Stomach smooth muscle (tissue), 2 donors: ENCODE measurements at regions not wholly inside any gene's neighbourhood (a gene's known extent, or its start where the extent isn't known, plus 50 kb on each side); places are given as distances from the start of the nearest gene placed in this dataset.

Source experiments
- H3K27ac ChIP-seq: one replicate; pipeline ENCODE4 v1.7.0; 2013; ENCODE audit warnings: mild to moderate bottlenecking, low read length, inconsistent platforms
- H3K27me3 ChIP-seq, 2 donors: one replicate each; pipeline ENCODE4 v1.7.0; 2013; ENCODE audit warnings: low read length in 2 of 2; ENCODE audit not compliant: insufficient read depth in 2 of 2, control insufficient read depth in 1 of 2
- H3K36me3 ChIP-seq, 2 donors: one replicate each; pipeline ENCODE4 v1.7.0; 2013; ENCODE audit warnings: low read length in 2 of 2; ENCODE audit not compliant: control insufficient read depth in 2 of 2, insufficient read depth in 2 of 2
- H3K4me1 ChIP-seq: one replicate; pipeline ENCODE4 v1.7.0; 2013; ENCODE audit warnings: low read length; ENCODE audit not compliant: control insufficient read depth, insufficient read depth
- H3K4me3 ChIP-seq, 2 donors: one replicate each; pipeline ENCODE4 v1.7.0; 2013; ENCODE audit warnings: low read length in 2 of 2
- H3K9ac ChIP-seq, 2 donors: one replicate each; pipeline ENCODE4 v1.7.0; 2013; ENCODE audit warnings: low read length in 2 of 2, mild to moderate bottlenecking in 1 of 2
- H3K9me3 ChIP-seq, 2 donors: one replicate each; pipeline ENCODE4 v1.7.0; 2013; ENCODE audit warnings: low read length in 2 of 2; ENCODE audit not compliant: control insufficient read depth in 2 of 2
- donor health status: healthy.
- donor health status: Pancreatic carcinoma.

GRCh38 chr2:200039724-200040650 lies 84.6 kb downstream of the MAIP1 start:
- Histone ChIP-seq H3K9ac (no peak overlapping the region), H3K4me3 (no peak overlapping the region), H3K9me3 (no peaks in the 10 kb centered on the region), H3K4me1 (no peaks in the 10 kb centered on the region), H3K36me3 (no peaks in the 10 kb centered on the region), H3K27me3 (no peaks in the 10 kb centered on the region), H3K27ac (no peak overlapping the region)

- H3K9ac ChIP-seq = no peak overlapping the region
- no peaks in the 10 kb centered on the region for H3K36me3 ChIP-seq
- H3K27ac ChIP-seq = no peak overlapping the region
- no peaks in the 10 kb centered on the region for H3K27me3 ChIP-seq
- H3K4me3 ChIP-seq = no peak overlapping the region
- H3K4me1 ChIP-seq = no peaks in the 10 kb centered on the region
- no peaks in the 10 kb centered on the region for H3K9me3 ChIP-seq
Observed at GRCh38 chr2:200040831-200041230, 85.4 kb downstream of the MAIP1 start.

- H3K9ac ChIP-seq = no peak overlapping the region
- no peaks in the 10 kb centered on the region for H3K36me3 ChIP-seq
- no peaks in the 10 kb centered on the region for H3K27me3 ChIP-seq
- H3K4me3 ChIP-seq = no peak overlapping the region
- no peak overlapping the region for H3K27ac ChIP-seq
- no peaks in the 10 kb centered on the region for H3K9me3 ChIP-seq
- H3K4me1 ChIP-seq = no peaks in the 10 kb centered on the region
Observed at GRCh38 chr2:200041639-200042038, 86.3 kb downstream of the MAIP1 start.

GRCh38 chr2:200042102-200042735 lies 86.8 kb downstream of the MAIP1 start:
- H3K4me1 ChIP-seq = no peaks in the 10 kb centered on the region
- no peak overlapping the region for H3K9ac ChIP-seq
- H3K4me3 ChIP-seq = no peak overlapping the region
- H3K9me3 ChIP-seq = no peaks in the 10 kb centered on the region
- no peaks in the 10 kb centered on the region for H3K27me3 ChIP-seq
- H3K36me3 ChIP-seq = no peaks in the 10 kb centered on the region
- H3K27ac ChIP-seq = no peak overlapping the region

GRCh38 chr2:200042944-200043343 lies 87.6 kb downstream of the MAIP1 start:
- Histone ChIP-seq H3K27ac (no peak overlapping the region), H3K36me3 (no peaks in the 10 kb centered on the region), H3K9ac (no peak overlapping the region), H3K27me3 (no peaks in the 10 kb centered on the region), H3K4me3 (no peak overlapping the region), H3K9me3 (no peaks in the 10 kb centered on the region), H3K4me1 (no peaks in the 10 kb centered on the region)

- Histone ChIP-seq H3K9ac (no peak overlapping the region), H3K27me3 (no peaks in the 10 kb centered on the region), H3K9me3 (no peaks in the 10 kb centered on the region), H3K36me3 (no peaks in the 10 kb centered on the region), H3K4me3 (no peak overlapping the region), H3K4me1 (no peaks in the 10 kb centered on the region), H3K27ac (no peak overlapping the region)
Observed at GRCh38 chr2:200044453-200044852, 89.1 kb downstream of the MAIP1 start.

- H3K36me3 ChIP-seq = no peaks in the 10 kb centered on the region
- H3K27me3 ChIP-seq = no peaks in the 10 kb centered on the region
- H3K4me1 ChIP-seq = no peaks in the 10 kb centered on the region
- H3K27ac ChIP-seq = no peak overlapping the region
- no peak overlapping the region for H3K9ac ChIP-seq
- no peak overlapping the region for H3K4me3 ChIP-seq
- no peaks in the 10 kb centered on the region for H3K9me3 ChIP-seq
Observed at GRCh38 chr2:200048421-200048820, 93.0 kb downstream of the MAIP1 start.

GRCh38 chr2:200049086-200049485 lies 93.7 kb downstream of the MAIP1 start:
- Histone ChIP-seq H3K9me3 (no peaks in the 10 kb centered on the region), H3K36me3 (no peaks in the 10 kb centered on the region), H3K4me1 (no peaks in the 10 kb centered on the region), H3K27ac (no peak overlapping the region), H3K9ac (no peak overlapping the region), H3K4me3 (no peak overlapping the region), H3K27me3 (no peaks in the 10 kb centered on the region)

- no peaks in the 10 kb centered on the region for H3K27me3 ChIP-seq
- H3K27ac ChIP-seq = no peak overlapping the region
- no peaks in the 10 kb centered on the region for H3K4me1 ChIP-seq
- H3K4me3 ChIP-seq = no peak overlapping the region
- H3K9ac ChIP-seq = no peak overlapping the region
- H3K36me3 ChIP-seq = no peaks in the 10 kb centered on the region
- H3K9me3 ChIP-seq = no peaks in the 10 kb centered on the region
Observed at GRCh38 chr2:200050921-200051610, 95.7 kb downstream of the MAIP1 start.

- H3K27ac ChIP-seq = no peak overlapping the region
- no peaks in the 10 kb centered on the region for H3K27me3 ChIP-seq
- no peaks in the 10 kb centered on the region for H3K4me1 ChIP-seq
Observed at GRCh38 chr2:200051611-200051945, 96.2 kb downstream of the MAIP1 start.

More at GRCh38 chr2:200051611-200051945, 96.2 kb downstream of the MAIP1 start:
- Histone ChIP-seq H3K4me3 (no peak overlapping the region), H3K9ac (no peak overlapping the region), H3K36me3 (no peaks in the 10 kb centered on the region), H3K9me3 (no peaks in the 10 kb centered on the region)
